CD14-positive monocyte (primary cell): ENCODE measurements at regions not wholly inside any gene's neighbourhood (a gene's known extent, or its start where the extent isn't known, plus 50 kb on each side); places are given as distances from the start of the nearest gene placed in this dataset.

ENCODE experiments used
- DNase-seq, 3 donors: peaks; one replicate each; pipeline ENCODE4 v3.0.0-alpha.2; 2011 to 2022
- H2AFZ ChIP-seq: 2 replicates; pipeline ENCODE4 v1.6.0; 2012; ENCODE audit warnings: mild to moderate bottlenecking, low read depth, low read length, inconsistent platforms; ENCODE audit not compliant: insufficient read depth, poor library complexity, severe bottlenecking
- H3K27ac ChIP-seq, 2 donors: 1 replicate in 1 of 2; 2 replicates in 1 of 2; pipeline ENCODE4 v1.5.1; 2012 to 2013; ENCODE audit warnings: low read length in 2 of 2, control low read depth in 1 of 2, inconsistent platforms in 1 of 2, low read depth in 1 of 2, mild to moderate bottlenecking in 1 of 2
- H3K27me3 ChIP-seq, 2 donors: one replicate each; pipeline versions ENCODE4 v1.6.0 to v1.6.1; 2011 to 2013; ENCODE audit warnings: low read length in 2 of 2; ENCODE audit not compliant: control insufficient read depth in 2 of 2, insufficient read depth in 2 of 2
- H3K36me3 ChIP-seq, 2 donors: replicated peaks in 1 of 2; 1 replicate in 1 of 2; 2 replicates in 1 of 2; pipeline versions ENCODE4 v1.5.1 to v1.6.1; 2012 to 2013; ENCODE audit warnings: low read length in 2 of 2, control low read depth in 1 of 2, inconsistent platforms in 1 of 2, mild to moderate bottlenecking in 1 of 2; ENCODE audit not compliant: insufficient read depth in 2 of 2, control insufficient read depth in 1 of 2
- H3K4me1 ChIP-seq, 2 donors: 1 replicate in 1 of 2; 2 replicates in 1 of 2; pipeline versions ENCODE4 v1.5.1 to v1.6.1; 2012 to 2013; ENCODE audit warnings: low read length in 2 of 2, control low read depth in 1 of 2, inconsistent platforms in 1 of 2, mild to moderate bottlenecking in 1 of 2, moderate library complexity in 1 of 2; ENCODE audit not compliant: insufficient read depth in 2 of 2, control insufficient read depth in 1 of 2
- H3K4me2 ChIP-seq: replicated peaks from 2 replicates; pipeline ENCODE3; 2012; ENCODE audit warnings: low read length, moderate library complexity, mild to moderate bottlenecking; ENCODE audit not compliant: poor library complexity, severe bottlenecking; ENCODE audit errors: extremely low read depth
- H3K4me3 ChIP-seq, 3 experiments: fragments of 200-600 bp in 1 of 3; sonication (generic) in 1 of 3; replicated peaks in 1 of 3; 1 replicate in 2 of 3; 2 replicates in 1 of 3; pipeline ENCODE4 v1.5.1; 2011 to 2013; ENCODE audit warnings: low read length in 3 of 3, mild to moderate bottlenecking in 3 of 3, control low read depth in 2 of 3, low read depth in 2 of 3, inconsistent platforms in 1 of 3, moderate library complexity in 1 of 3
- H3K79me2 ChIP-seq: 2 replicates; pipeline ENCODE4 v1.6.0; 2012; ENCODE audit warnings: mild to moderate bottlenecking, control low read depth, inconsistent platforms, low read length, moderate library complexity; ENCODE audit not compliant: insufficient read depth
- H3K9ac ChIP-seq: 2 replicates; pipeline ENCODE4 v1.6.0; 2017; ENCODE audit warnings: low read length, mild to moderate bottlenecking; ENCODE audit not compliant: insufficient read depth, poor library complexity, severe bottlenecking
- H3K9me3 ChIP-seq, 2 donors: replicated peaks in 1 of 2; 1 replicate in 1 of 2; 2 replicates in 1 of 2; pipeline versions ENCODE4 v1.5.1 to v1.6.1; 2012 to 2013; ENCODE audit warnings: low read length in 2 of 2, control low read depth in 1 of 2; ENCODE audit not compliant: control insufficient read depth in 1 of 2, insufficient read depth in 1 of 2
- H4K20me1 ChIP-seq: 2 replicates; pipeline ENCODE4 v1.6.0; 2012; ENCODE audit warnings: mild to moderate bottlenecking, low read length, control low read depth, moderate library complexity; ENCODE audit not compliant: insufficient read depth
- H3K27ac Mint-ChIP-seq, 7 donors: one replicate each; pipeline ENCODE4 v1.8.0; 2020; ENCODE audit warnings: mild to moderate bottlenecking in 7 of 7, mixed read lengths in 7 of 7, moderate library complexity in 6 of 7, inconsistent platforms in 2 of 7
- H3K27me3 Mint-ChIP-seq, 3 donors: one replicate each; pipeline ENCODE4 v1.8.0; 2021 to 2022; ENCODE audit warnings: low read depth in 3 of 3, mild to moderate bottlenecking in 3 of 3, mixed read lengths in 3 of 3, moderate library complexity in 3 of 3, inconsistent platforms in 1 of 3
- H3K36me3 Mint-ChIP-seq, 2 donors: one replicate each; pipeline ENCODE4 v1.8.0; 2020; ENCODE audit warnings: mixed read lengths in 2 of 2, inconsistent platforms in 1 of 2, mild to moderate bottlenecking in 1 of 2
- H3K4me1 Mint-ChIP-seq: one replicate; pipeline ENCODE4 v1.8.0; 2020; ENCODE audit warnings: mild to moderate bottlenecking, mixed read lengths
- H3K4me3 Mint-ChIP-seq, 2 donors: one replicate each; pipeline ENCODE4 v1.8.0; 2020; ENCODE audit warnings: mild to moderate bottlenecking in 2 of 2, mixed read lengths in 2 of 2, moderate library complexity in 1 of 2
- H3K9me3 Mint-ChIP-seq, 7 donors: one replicate each; pipeline ENCODE4 v1.8.0; 2020 to 2022; ENCODE audit warnings: mixed read lengths in 7 of 7, mild to moderate bottlenecking in 6 of 7, moderate library complexity in 6 of 7, inconsistent platforms in 2 of 7
- WGBS: methylation state at CpG from one replicate; pipeline ENCODE4 v1.1.5; 2013; ENCODE audit warnings: missing lambda C conversion rate; ENCODE audit not compliant: insufficient coverage; 5-methylcytosine and 5-hydroxymethylcytosine counted together
- intact Hi-C, 2 donors: fragments of 100-400 bp; cut with micrococcal nuclease; formaldehyde crosslinking; loops; one replicate each; pipeline versions ENCODE4 v1.15.0 to v1.15.1; 2023
- TF ChIP-seq, protein P1 (sequence below): fragments of 200-600 bp; IDR thresholded peaks from one replicate; pipeline ENCODE4 v1.8.0; 2022; ENCODE audit warnings: antibody characterized with exemption, mild to moderate bottlenecking

DNA sequence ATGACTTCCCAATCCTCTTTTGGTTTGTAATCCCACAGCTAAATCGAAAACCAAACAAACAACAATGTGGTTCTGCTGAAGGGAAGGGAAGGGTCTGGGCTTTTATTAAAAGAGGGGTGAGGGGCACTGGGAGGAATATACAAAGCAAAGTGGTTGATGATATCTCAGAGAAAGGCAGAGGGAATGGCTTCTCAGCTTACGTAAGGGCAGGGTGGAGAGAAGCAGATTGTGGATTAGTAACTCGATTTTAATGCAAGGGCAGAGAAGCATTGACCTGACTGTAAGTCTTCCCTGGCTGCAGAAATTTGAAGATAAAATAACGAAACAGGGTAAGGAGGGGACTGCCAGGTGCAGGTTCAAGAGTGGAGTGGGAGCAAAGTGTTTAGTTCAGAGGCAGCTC, 438.2 kb upstream of the LRRC7 start:
- Histone ChIP-seq H3K4me1 (no peaks in the 10 kb centered on the region), H3K9ac (no peak overlapping the region), H4K20me1 (no peaks in the 10 kb centered on the region), H3K9me3 (no peaks in the 10 kb centered on the region), H3K36me3 (no peaks in the 10 kb centered on the region), H3K27me3 (no peaks in the 10 kb centered on the region), H3K4me2 (no peak overlapping the region), H3K79me2 (no peaks in the 10 kb centered on the region), H3K27ac (no peak overlapping the region), H3K4me3 (no peak overlapping the region), H2AFZ (no peak overlapping the region)
- intact Hi-C loops = no loop called here
- H3K27ac Mint-ChIP-seq = no peak overlapping the region
- H3K4me1 Mint-ChIP-seq = no peaks in the 10 kb centered on the region
- H3K9me3 Mint-ChIP-seq = peaks cover 5 to 12% (median 7%) of the 10 kb centered on the region in 7 donors
- peaks cover 0 to 1% (median 0%) of the 10 kb centered on the region in 3 donors for H3K27me3 Mint-ChIP-seq
- no peak overlapping the region for H3K4me3 Mint-ChIP-seq
- DNase-seq = no peak
- no peaks in the 10 kb centered on the region for H3K36me3 Mint-ChIP-seq
- 78% methylated on average over 3 of the region's 4 CpGs for WGBS
- TF ChIP-seq, protein P1, sequence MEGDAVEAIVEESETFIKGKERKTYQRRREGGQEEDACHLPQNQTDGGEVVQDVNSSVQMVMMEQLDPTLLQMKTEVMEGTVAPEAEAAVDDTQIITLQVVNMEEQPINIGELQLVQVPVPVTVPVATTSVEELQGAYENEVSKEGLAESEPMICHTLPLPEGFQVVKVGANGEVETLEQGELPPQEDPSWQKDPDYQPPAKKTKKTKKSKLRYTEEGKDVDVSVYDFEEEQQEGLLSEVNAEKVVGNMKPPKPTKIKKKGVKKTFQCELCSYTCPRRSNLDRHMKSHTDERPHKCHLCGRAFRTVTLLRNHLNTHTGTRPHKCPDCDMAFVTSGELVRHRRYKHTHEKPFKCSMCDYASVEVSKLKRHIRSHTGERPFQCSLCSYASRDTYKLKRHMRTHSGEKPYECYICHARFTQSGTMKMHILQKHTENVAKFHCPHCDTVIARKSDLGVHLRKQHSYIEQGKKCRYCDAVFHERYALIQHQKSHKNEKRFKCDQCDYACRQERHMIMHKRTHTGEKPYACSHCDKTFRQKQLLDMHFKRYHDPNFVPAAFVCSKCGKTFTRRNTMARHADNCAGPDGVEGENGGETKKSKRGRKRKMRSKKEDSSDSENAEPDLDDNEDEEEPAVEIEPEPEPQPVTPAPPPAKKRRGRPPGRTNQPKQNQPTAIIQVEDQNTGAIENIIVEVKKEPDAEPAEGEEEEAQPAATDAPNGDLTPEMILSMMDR = no peak

DNA sequence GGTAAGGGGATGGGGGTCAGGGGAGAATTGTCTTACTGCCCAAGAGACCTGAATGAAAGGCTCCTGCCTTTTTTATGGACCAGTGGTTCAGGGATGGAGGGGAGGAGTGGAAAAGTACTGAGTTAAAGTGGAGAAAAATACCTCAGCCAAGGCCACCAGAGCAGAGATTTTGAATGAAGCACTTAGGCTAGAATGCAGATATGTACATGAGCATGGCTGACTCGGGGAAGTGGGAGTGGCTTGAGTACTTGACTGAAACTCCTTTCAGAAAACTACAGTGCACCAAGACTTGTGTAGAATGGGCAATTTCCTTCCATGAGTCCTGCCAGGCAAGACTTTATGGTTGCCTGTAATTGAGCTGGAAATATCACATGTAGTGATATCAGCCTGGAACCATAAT, 429.6 kb upstream of the LRRC7 start:
- no peak overlapping the region for H3K9ac ChIP-seq
- H3K79me2 ChIP-seq = no peaks in the 10 kb centered on the region
- no peak for DNase-seq
- H4K20me1 ChIP-seq = no peaks in the 10 kb centered on the region
- no peaks in the 10 kb centered on the region for H3K27me3 ChIP-seq
- H3K27ac Mint-ChIP-seq = no peak overlapping the region
- WGBS = 75% methylated on average over 1 of the region's 1 CpG
- no peak overlapping the region for H3K4me3 ChIP-seq
- intact Hi-C loops = no loop called here
- no peaks in the 10 kb centered on the region for H3K36me3 Mint-ChIP-seq
- H3K27ac ChIP-seq = no peak overlapping the region
- no peak overlapping the region for H2AFZ ChIP-seq
- peaks cover 5 to 7% of the 10 kb centered on the region in 2 donors for H3K9me3 ChIP-seq
- TF ChIP-seq, protein P1 = no peak
- H3K36me3 ChIP-seq = no peaks in the 10 kb centered on the region
- H3K4me2 ChIP-seq = no peak overlapping the region
- no peaks in the 10 kb centered on the region for H3K4me1 Mint-ChIP-seq
- H3K4me3 Mint-ChIP-seq = no peak overlapping the region
- H3K4me1 ChIP-seq = no peaks in the 10 kb centered on the region
- peaks cover 0 to 1% (median 0%) of the 10 kb centered on the region in 3 donors for H3K27me3 Mint-ChIP-seq
- peaks cover 2 to 12% (median 8%) of the 10 kb centered on the region in 7 donors for H3K9me3 Mint-ChIP-seq
